ENCODE measurements at regions not wholly inside any gene's neighbourhood (a gene's known extent, or its start where the extent isn't known, plus 50 kb on each side); places are given as distances from the start of the nearest gene placed in this dataset.
A peak's percentile ranks its signal among the peaks of the same experiment; 100 is the strongest.
"Not testable (repeated sequence)": the region's sequence is repeated elsewhere in the genome, so short reads cannot be mapped to it uniquely, and the experiment has no call there.

- no peak for DNase-seq
Observed at GRCh38 chr1:186255266-186255665, 119.8 kb downstream of the TPR start.

GRCh38 chr1:186250529-186250928 lies 124.5 kb downstream of the TPR start:
- no peak for DNase-seq

- DNase-seq, result not testable (repeated sequence)
Observed at GRCh38 chr1:186248608-186249007, 126.4 kb downstream of the TPR start.

- peak; percentile 26 for DNase-seq
Observed at GRCh38 chr1:186244825-186245224, 130.2 kb downstream of the TPR start.

Data from stimulated activated CD8-positive, alpha-beta memory T cell treated with anti-CD3 and anti-CD28 coated beads, Interleukin-4, amount 100 ng/mL, for 48 hours (primary cell).